A549 (cell line): ENCODE measurements at regions not wholly inside any gene's neighbourhood (a gene's known extent, or its start where the extent isn't known, plus 50 kb on each side); places are given as distances from the start of the nearest gene placed in this dataset.
"Not testable (repeated sequence)": the region's sequence is repeated elsewhere in the genome, so short reads cannot be mapped to it uniquely, and the experiment has no call there.

Experiments
- ATAC-seq, 2 experiments: fragments of 200-7000 bp in 1 of 2; fragments of >200 bp in 1 of 2; cut with Nextera tagmentation in 1 of 2; cut with Tn5 transposase in 1 of 2; 3 replicates each; pipeline versions ENCODE4 v1.8.0 to v1.9.1; 2018 to 2020; ENCODE audit warnings: mild to moderate bottlenecking in 1 of 2, moderate library complexity in 1 of 2
- CTCF ChIA-PET: fragments of 300-600 bp; sonication (Branson Sonifier 250); formaldehyde crosslinking; extraction: SDS; loops from one replicate; lab custom pipeline; 2021; ENCODE audit warnings: antibody characterized with exemption, inconsistent platforms; lab: Yijun Ruan, JAX
- POLR2A ChIA-PET: fragments of 350-600 bp; formaldehyde crosslinking; extraction: SDS; loops from one replicate; lab custom pipeline; 2021; ENCODE audit warnings: antibody characterized with exemption, inconsistent platforms; lab: Yijun Ruan, JAX
- DNase-seq, 2 experiments: peaks; one replicate each; pipeline versions ENCODE4 v3.0.0 to v3.0.0-alpha.2; 2011 to 2016; ENCODE audit warnings: low read depth in 1 of 2, low spot score in 1 of 2
- FAIRE-seq: peaks from 2 replicates; lab custom pipeline; 2011; peaks lifted over from hg19 to GRCh38; lab: Jason Lieb, UNC
- H3K27ac ChIP-seq, 2 experiments: fragments of >200 bp; sonication (Bioruptor Twin); formaldehyde crosslinking; 3 replicates each; pipeline ENCODE4 v1.5.1; 2016 to 2017
- H3K4me1 ChIP-seq: fragments of >200 bp; sonication (Bioruptor Twin); formaldehyde crosslinking; 3 replicates; pipeline ENCODE4 v1.6.1; 2016
- H3K4me2 ChIP-seq: fragments of >200 bp; sonication (Bioruptor Twin); formaldehyde crosslinking; 3 replicates; pipeline ENCODE4 v1.6.1; 2016
- H3K4me3 ChIP-seq: fragments of >200 bp; sonication (Bioruptor Twin); formaldehyde crosslinking; 3 replicates; pipeline ENCODE4 v1.5.1; 2016
- H3K9me3 ChIP-seq: fragments of >200 bp; sonication (Bioruptor Twin); formaldehyde crosslinking; 3 replicates; pipeline ENCODE4 v1.6.1; 2016
- BCL3 ChIP-seq: fragments of >200 bp; sonication (Bioruptor Twin); formaldehyde crosslinking; IDR thresholded peaks from 3 replicates; pipeline ENCODE4 v1.6.1; 2016
- BHLHE40 ChIP-seq: IDR thresholded peaks from 2 replicates; pipeline ENCODE4 v1.6.1; 2012; ENCODE audit warnings: low read depth, low read length, inconsistent platforms
- CBX8 ChIP-seq: fragments of 200-600 bp; sonication (generic); IDR thresholded peaks from 2 replicates; pipeline ENCODE4 v1.6.1; 2016
- CHD2 ChIP-seq: fragments of 150-350 bp; IDR thresholded peaks from 2 replicates; pipeline ENCODE4 v1.6.1; 2014; ENCODE audit warnings: low read length; ENCODE audit not compliant: partially characterized antibody
- CHD4 ChIP-seq: fragments of 200-600 bp; sonication (generic); IDR thresholded peaks from 2 replicates; pipeline ENCODE4 v1.6.1; 2016; ENCODE audit warnings: antibody characterized with exemption, mild to moderate bottlenecking, borderline replicate concordance
- EHF ChIP-seq: fragments of 250-450 bp; sonication (Bioruptor Pico); IDR thresholded peaks from 2 replicates; pipeline ENCODE4 v1.5.0; 2020; ENCODE audit warnings: mild to moderate bottlenecking
- EHMT2 ChIP-seq: fragments of 200-600 bp; sonication (generic); IDR thresholded peaks from 2 replicates; pipeline ENCODE4 v1.6.1; 2016; ENCODE audit warnings: antibody characterized with exemption, low read depth, mild to moderate bottlenecking, moderate library complexity
- ELK1 ChIP-seq: fragments of 150-350 bp; IDR thresholded peaks from 2 replicates; pipeline ENCODE4 v1.6.1; 2014; ENCODE audit warnings: low read depth, mild to moderate bottlenecking, low read length
- FOSL2 ChIP-seq, 2 experiments: fragments of 450-650 bp in 1 of 2; fragments of >200 bp in 1 of 2; sonication (Bioruptor Twin) in 1 of 2; formaldehyde crosslinking; IDR thresholded peaks; 2 replicates each; pipeline versions ENCODE4 v1.5.0 to v1.6.1; 2016 to 2020; ENCODE audit warnings: mild to moderate bottlenecking in 1 of 2, moderate library complexity in 1 of 2
- HDAC2 ChIP-seq: fragments of 200-600 bp; sonication (generic); IDR thresholded peaks from 2 replicates; pipeline ENCODE4 v1.6.1; 2016
- HOXA7 ChIP-seq: fragments of 250-450 bp; sonication (Bioruptor Pico); IDR thresholded peaks from 2 replicates; pipeline ENCODE4 v1.5.0; 2020; ENCODE audit warnings: mild to moderate bottlenecking, moderate library complexity
- JUNB ChIP-seq: fragments of >200 bp; sonication (Bioruptor Twin); formaldehyde crosslinking; IDR thresholded peaks from 2 replicates; pipeline ENCODE4 v1.6.1; 2016
- MAFK ChIP-seq: fragments of 450-650 bp; IDR thresholded peaks from 2 replicates; pipeline ENCODE4 v1.6.1; 2014; ENCODE audit not compliant: partially characterized antibody
- MAZ ChIP-seq: fragments of 150-350 bp; IDR thresholded peaks from 2 replicates; pipeline ENCODE4 v1.6.1; 2014; ENCODE audit warnings: antibody characterized with exemption, low read depth, low read length, borderline replicate concordance
- NFE2L2 ChIP-seq: fragments of 150-350 bp; conservative IDR thresholded peaks from 2 replicates; pipeline ENCODE4 v1.6.1; 2014; ENCODE audit warnings: low read length
- POLR2A ChIP-seq: IDR thresholded peaks from 2 replicates; pipeline ENCODE4 v1.6.1; 2012; ENCODE audit warnings: mild to moderate bottlenecking, low read length
- POLR2AphosphoS2 ChIP-seq: conservative IDR thresholded peaks from 2 replicates; pipeline ENCODE4 v1.6.1; 2012; ENCODE audit warnings: low read length, improper control_type of control experiment, inconsistent platforms
- RCOR1 ChIP-seq: fragments of 150-350 bp; IDR thresholded peaks from 2 replicates; pipeline ENCODE4 v1.6.1; 2014; ENCODE audit warnings: antibody characterized with exemption, low read length, low read depth
- SMC3 ChIP-seq: fragments of >200 bp; sonication (Bioruptor Twin); formaldehyde crosslinking; IDR thresholded peaks from 3 replicates; pipeline ENCODE4 v1.6.1; 2018; ENCODE audit warnings: inconsistent platforms
- SREBF2 ChIP-seq: fragments of 450-650 bp; IDR thresholded peaks from 2 replicates; pipeline ENCODE4 v1.6.1; 2014; ENCODE audit warnings: mild to moderate bottlenecking, moderate library complexity
- TFCP2L1 ChIP-seq: fragments of 250-450 bp; sonication (Bioruptor Pico); IDR thresholded peaks from 2 replicates; pipeline ENCODE4 v1.5.0; 2021; ENCODE audit warnings: mild to moderate bottlenecking
- USF2 ChIP-seq: fragments of 450-650 bp; IDR thresholded peaks from 2 replicates; pipeline ENCODE4 v1.6.1; 2014; ENCODE audit warnings: antibody characterized with exemption
- ZNF302 ChIP-seq: fragments of 250-450 bp; sonication (Bioruptor Pico); IDR thresholded peaks from 2 replicates; pipeline ENCODE4 v1.9.0; 2021; ENCODE audit warnings: inconsistent platforms, mild to moderate bottlenecking, moderate library complexity
- ZSCAN20 ChIP-seq: fragments of 250-450 bp; sonication (Bioruptor Pico); IDR thresholded peaks from 2 replicates; pipeline ENCODE4 v1.8.0; 2022; ENCODE audit warnings: mild to moderate bottlenecking, moderate library complexity
- WGBS: methylation state at CpG from one replicate; pipeline ENCODE4 v1.1.6; 2017; ENCODE audit errors: missing lambda C conversion rate; 5-methylcytosine and 5-hydroxymethylcytosine counted together

- ChIA-PET POLR2A (no interaction called here), CTCF (no interaction called here)
- no peak for TF ChIP-seq EHF (CRISPR knock-in tag)
- no peak for TF ChIP-seq NFE2L2
- TF ChIP-seq RCOR1, result no peak
- TF ChIP-seq HOXA7, result no peak
- peak; percentile 61; the same call in 1 of the 2 replicates for TF ChIP-seq FOSL2 (IDR thresholded peaks at IDR 0.05)
- TF ChIP-seq FOSL2 (CRISPR knock-in tag; IDR thresholded peaks at IDR 0.05), result peak; percentile 86
- no peak for TF ChIP-seq EHMT2
- no peak for TF ChIP-seq CHD4
- TF ChIP-seq JUNB, result peak; percentile 56
- no peak for TF ChIP-seq POLR2AphosphoS2
- no peak for TF ChIP-seq SREBF2
- no peak for TF ChIP-seq SMC3
- TF ChIP-seq CHD2, result no peak
- TF ChIP-seq HDAC2, result no peak
- H3K9me3 ChIP-seq, result no peaks in the 10 kb centered on the region
- peak overlapping the region; percentile 27 to 28; a peak in 2 of 6 replicates for H3K27ac ChIP-seq
- WGBS, result 0% methylated on average over 2 of the region's 2 CpGs
- H3K4me3 ChIP-seq, result no peak overlapping the region
- no peak for FAIRE-seq
- peak in 1 of 2 experiments; percentile 46 for DNase-seq
- peak overlapping the region; percentile 46 for H3K4me2 ChIP-seq
- H3K4me1 ChIP-seq, result peaks cover 15% of the 10 kb centered on the region
- ATAC-seq, result peak in 1 of 2 experiments; percentile 81; a peak in 3 of 6 replicates
Observed at GRCh38 chr4:30208731-30209435, 511.3 kb upstream of the PCDH7 start.

- DNase-seq, CTCF ChIA-PET, H3K4me3 ChIP-seq, H3K4me1 ChIP-seq, POLR2A ChIA-PET, H3K9me3 ChIP-seq, H3K4me2 ChIP-seq, FAIRE-seq, ATAC-seq, H3K27ac ChIP-seq: not testable (repeated sequence)
- WGBS, result 73% methylated on average over 4 of the region's 4 CpGs
Observed at GRCh38 chr4:30215973-30216372, 504.2 kb upstream of the PCDH7 start.

GRCh38 chr4:30245140-30245539 lies 475.0 kb upstream of the PCDH7 start:
- H3K27ac ChIP-seq, result no peak overlapping the region
- POLR2A ChIA-PET, result no interaction called here
- no peaks in the 10 kb centered on the region for H3K4me1 ChIP-seq
- DNase-seq (no peak), FAIRE-seq (no peak), ATAC-seq (no peak)
- no peak for TF ChIP-seq BHLHE40
- TF ChIP-seq MAFK, result no peak
- TF ChIP-seq BCL3, result no peak
- no peak for TF ChIP-seq USF2
- TF ChIP-seq SMC3, result no peak
- TF ChIP-seq CBX8, result no peak
- no peak for TF ChIP-seq TFCP2L1 (CRISPR knock-in tag)
- no peak for TF ChIP-seq ZNF302 (CRISPR knock-in tag)
- TF ChIP-seq CHD2, result no peak
- TF ChIP-seq EHMT2, result no peak
- no peak for TF ChIP-seq ELK1
- TF ChIP-seq HDAC2, result no peak
- no peak for TF ChIP-seq ZSCAN20 (CRISPR knock-in tag)
- no peak for TF ChIP-seq MAZ
- TF ChIP-seq SREBF2, result no peak
- TF ChIP-seq POLR2A, result no peak
- no peak overlapping the region for H3K4me2 ChIP-seq
- CTCF ChIA-PET, result no interaction called here
- no peaks in the 10 kb centered on the region for H3K9me3 ChIP-seq
- no peak overlapping the region for H3K4me3 ChIP-seq
